GM19468 (cell line): ENCODE measurements at regions not wholly inside any gene's neighbourhood (a gene's known extent, or its start where the extent isn't known, plus 50 kb on each side); places are given as distances from the start of the nearest gene placed in this dataset.
"Not testable (repeated sequence)": the region's sequence is repeated elsewhere in the genome, so short reads cannot be mapped to it uniquely, and the experiment has no call there.

Source experiments
- ATAC-seq: cut with Tn5 transposase; IDR thresholded peaks from one replicate; pipeline ENCODE4 v1.9.1; 2021; ENCODE audit warnings: mild to moderate bottlenecking, moderate library complexity, moderate number of reproducible peaks; ENCODE audit not compliant: unreplicated experiment; ENCODE audit errors: extremely low read depth

- no peak for ATAC-seq
Measured at GRCh38 chr20:48051794-48052474, 266.7 kb upstream of the SULF2 start.

- ATAC-seq, result no peak
Measured at GRCh38 chr20:48049641-48050040, 264.4 kb upstream of the SULF2 start.

GRCh38 chr20:48049171-48049570, 263.9 kb upstream of the SULF2 start:
- ATAC-seq, result no peak

GRCh38 chr20:48047447-48047846, 262.2 kb upstream of the SULF2 start:
- no peak for ATAC-seq

GRCh38 chr20:48042628-48043027, 257.3 kb upstream of the SULF2 start:
- ATAC-seq, result no peak

GRCh38 chr20:48041078-48041780, 255.9 kb upstream of the SULF2 start:
- no peak for ATAC-seq

- ATAC-seq, result no peak
Measured at GRCh38 chr20:48040491-48040890, 255.2 kb upstream of the SULF2 start.

- ATAC-seq, result no peak
Measured at GRCh38 chr20:48040051-48040450, 254.8 kb upstream of the SULF2 start.

GRCh38 chr20:48039514-48039913, 254.2 kb upstream of the SULF2 start:
- ATAC-seq, result no peak

- no peak for ATAC-seq
Measured at GRCh38 chr20:48038713-48039112, 253.4 kb upstream of the SULF2 start.

GRCh38 chr20:48037798-48038197, 252.5 kb upstream of the SULF2 start:
- ATAC-seq, result not testable (repeated sequence)

- ATAC-seq, result no peak
Measured at GRCh38 chr20:48035961-48036731, 250.9 kb upstream of the SULF2 start.

- no peak for ATAC-seq
Measured at GRCh38 chr20:48034751-48035150, 249.5 kb upstream of the SULF2 start.

GRCh38 chr20:48033005-48033404, 247.7 kb upstream of the SULF2 start:
- ATAC-seq, result not testable (repeated sequence)

GRCh38 chr20:48031122-48031521, 245.8 kb upstream of the SULF2 start:
- ATAC-seq, result no peak

- no peak for ATAC-seq
Measured at GRCh38 chr20:48026981-48027592, 241.8 kb upstream of the SULF2 start.

GRCh38 chr20:48025661-48026060, 240.4 kb upstream of the SULF2 start:
- ATAC-seq, result no peak

- no peak for ATAC-seq
Measured at GRCh38 chr20:48025051-48025515, 239.8 kb upstream of the SULF2 start.

- ATAC-seq, result no peak
Measured at GRCh38 chr20:48024539-48024938, 239.3 kb upstream of the SULF2 start.

GRCh38 chr20:48020696-48021095, 235.4 kb upstream of the SULF2 start:
- ATAC-seq, result not testable (repeated sequence)

- no peak for ATAC-seq
Measured at GRCh38 chr20:48019940-48020339, 234.7 kb upstream of the SULF2 start.
